HG02759 (cell line): ENCODE measurements at regions not wholly inside any gene's neighbourhood (a gene's known extent, or its start where the extent isn't known, plus 50 kb on each side); places are given as distances from the start of the nearest gene placed in this dataset.

Source experiments
- ATAC-seq: cut with Tn5 transposase; IDR thresholded peaks from one replicate; pipeline ENCODE4 v1.9.1; 2021; ENCODE audit warnings: mild to moderate bottlenecking, moderate library complexity; ENCODE audit not compliant: unreplicated experiment

DNA sequence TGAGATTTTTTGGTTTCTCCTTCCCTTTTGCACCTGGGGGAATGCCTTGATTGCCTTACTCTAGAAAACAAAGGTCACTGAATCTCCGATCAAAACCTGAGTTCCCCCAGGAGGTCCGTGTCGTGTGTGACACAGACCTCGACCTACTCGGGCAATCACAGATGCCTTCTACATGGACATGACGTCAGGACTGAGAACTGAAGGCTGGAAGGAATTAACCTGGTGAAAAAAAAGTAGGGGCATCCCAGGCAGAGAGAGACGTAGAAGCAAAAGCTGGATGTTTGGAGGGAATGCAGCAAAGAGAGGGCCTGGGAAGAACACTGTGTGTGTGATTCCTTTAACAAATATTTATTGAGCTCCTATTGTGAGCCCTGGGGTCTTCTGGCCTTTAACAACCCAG, 178.0 kb downstream of the PRDM2 start:
- ATAC-seq, result no peak

DNA sequence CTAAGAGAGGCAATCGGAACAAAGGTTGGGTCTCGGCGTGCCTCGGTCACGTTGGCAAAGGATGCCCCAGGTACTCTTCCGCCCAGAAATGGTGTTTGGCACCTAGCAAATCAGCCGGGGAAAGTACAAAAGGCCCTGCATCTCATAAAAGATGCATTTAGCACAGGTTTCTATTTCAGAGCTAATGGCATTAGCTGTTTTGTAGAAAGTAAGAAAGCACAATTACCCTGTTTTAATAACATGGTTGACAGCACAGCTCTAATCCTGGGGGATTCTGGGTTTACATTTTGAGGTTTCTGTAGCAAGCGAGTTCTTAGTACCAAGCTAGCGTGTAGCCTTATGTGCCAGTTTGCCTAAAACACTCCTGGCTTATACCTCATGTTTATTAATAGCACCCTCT, 178.5 kb downstream of the PRDM2 start:
- ATAC-seq, result no peak

DNA sequence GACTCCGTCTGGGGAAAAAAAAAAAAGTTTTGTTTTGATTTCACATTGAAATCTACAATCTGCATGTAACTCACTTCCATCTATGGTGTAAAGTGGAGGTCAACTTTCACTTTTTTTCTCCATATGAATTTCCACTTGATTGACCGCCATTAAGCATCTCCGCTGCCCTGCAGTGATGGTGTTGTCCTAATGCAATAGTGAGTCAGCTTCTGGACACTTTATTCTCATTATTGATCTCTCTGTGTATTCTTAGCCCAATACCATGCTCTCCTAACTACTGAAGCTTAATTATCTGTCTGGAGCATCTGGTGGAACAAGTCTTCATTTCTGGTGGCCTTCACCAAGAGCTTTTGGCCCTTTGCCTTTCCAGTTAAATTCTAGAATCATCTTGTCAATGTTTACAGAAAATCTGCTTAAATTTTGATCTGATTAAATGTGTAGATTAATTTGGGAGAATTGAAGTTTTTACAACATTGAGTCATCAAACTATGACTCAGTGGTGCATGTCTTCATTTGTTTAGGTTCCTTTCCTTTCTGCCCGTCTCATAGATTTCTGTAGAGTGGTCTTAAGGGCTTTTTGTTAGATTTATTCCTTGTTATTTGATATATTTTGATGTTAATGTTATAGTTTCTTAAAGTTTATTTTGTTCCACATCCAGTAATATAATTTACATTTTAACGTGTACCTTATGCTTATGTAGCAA, 181.5 kb downstream of the PRDM2 start:
- no peak for ATAC-seq

DNA sequence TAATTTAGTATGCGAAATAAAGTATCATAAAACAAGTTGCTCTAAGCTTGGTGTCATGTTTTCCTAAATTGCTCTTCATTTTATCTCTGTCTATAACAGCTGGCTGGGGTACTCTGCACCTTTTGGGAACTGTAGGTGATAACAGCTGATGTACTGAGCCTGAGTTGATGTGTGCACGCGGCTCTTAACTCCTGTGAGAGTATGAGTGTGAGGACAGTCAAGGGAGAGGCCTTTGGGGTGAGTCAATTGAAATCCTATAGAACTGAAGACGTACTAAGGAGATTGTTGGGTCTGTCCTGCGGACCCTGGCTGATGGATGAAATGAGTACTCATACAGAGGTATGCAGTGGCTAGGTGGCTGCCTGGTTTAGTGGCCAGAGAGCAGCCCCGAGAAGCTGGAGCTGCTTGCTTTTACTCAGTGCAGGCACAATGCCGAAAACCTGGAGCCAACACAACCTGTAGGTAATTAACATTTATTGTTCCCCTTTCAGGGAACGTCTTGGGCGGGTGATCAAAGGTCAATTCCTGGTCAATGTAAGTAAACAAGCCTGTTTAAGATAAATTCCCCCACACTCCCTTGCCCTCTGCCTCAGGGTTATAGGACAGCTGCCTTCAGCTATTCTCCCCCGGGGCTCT, 188.5 kb downstream of the PRDM2 start:
- no peak for ATAC-seq

DNA sequence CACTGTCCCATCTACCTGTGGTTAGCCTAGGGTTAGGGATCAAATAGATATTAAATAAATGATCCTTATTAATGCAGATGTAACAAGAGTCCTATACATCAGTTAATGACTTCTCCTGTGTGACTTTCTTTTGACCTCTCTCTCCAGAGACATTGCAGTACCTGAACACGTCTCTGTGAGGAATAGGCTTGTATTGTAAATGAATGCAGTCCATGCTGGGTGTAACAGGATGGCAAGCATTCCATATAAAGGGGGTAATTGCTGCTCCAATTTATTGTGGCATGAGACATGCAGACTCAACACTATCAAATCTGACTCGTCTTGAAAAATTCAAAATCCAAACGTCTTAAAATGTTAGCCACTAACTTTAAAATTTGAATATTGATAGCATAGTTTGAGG, 189.5 kb downstream of the PRDM2 start:
- no peak for ATAC-seq

DNA sequence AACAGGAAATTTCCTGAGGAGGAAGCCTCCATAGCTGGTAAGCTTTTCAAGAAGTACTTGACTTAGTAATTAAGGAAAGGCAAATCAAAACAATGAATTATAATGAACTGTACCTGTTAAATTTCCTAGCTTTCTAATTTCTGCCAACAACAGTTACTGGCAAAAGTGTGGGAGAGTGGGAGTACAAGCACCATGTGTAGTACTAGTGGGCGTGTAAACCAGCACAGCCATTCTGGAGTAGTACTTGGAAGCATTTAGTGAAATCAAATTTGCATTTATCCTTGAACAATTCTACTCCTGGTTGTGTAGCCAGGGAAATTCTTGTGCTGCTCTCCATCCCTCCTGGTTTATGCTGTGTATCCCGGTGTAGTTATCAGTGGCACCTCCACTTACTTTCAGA, 190.8 kb downstream of the PRDM2 start:
- ATAC-seq, result no peak

DNA sequence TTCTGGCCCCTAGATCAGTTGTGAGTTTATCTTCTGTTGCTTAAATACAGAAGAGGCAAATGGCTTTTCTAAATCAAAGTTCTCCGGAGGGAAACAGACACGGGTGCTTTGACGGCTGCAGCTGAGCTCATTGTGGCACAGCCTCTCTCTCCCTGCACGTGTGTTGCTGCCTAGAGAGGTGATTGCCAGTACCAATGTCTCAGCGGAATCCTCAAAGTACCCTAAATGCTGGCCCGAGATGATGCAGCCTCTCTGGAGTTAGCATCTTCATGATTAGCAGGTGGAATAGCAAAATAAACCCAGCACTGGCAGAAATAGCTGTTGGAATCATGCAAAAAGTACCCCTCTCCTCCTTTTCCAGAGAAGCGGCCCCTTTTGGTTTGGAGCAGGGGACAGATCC, 192.2 kb downstream of the PRDM2 start:
- no peak for ATAC-seq

DNA sequence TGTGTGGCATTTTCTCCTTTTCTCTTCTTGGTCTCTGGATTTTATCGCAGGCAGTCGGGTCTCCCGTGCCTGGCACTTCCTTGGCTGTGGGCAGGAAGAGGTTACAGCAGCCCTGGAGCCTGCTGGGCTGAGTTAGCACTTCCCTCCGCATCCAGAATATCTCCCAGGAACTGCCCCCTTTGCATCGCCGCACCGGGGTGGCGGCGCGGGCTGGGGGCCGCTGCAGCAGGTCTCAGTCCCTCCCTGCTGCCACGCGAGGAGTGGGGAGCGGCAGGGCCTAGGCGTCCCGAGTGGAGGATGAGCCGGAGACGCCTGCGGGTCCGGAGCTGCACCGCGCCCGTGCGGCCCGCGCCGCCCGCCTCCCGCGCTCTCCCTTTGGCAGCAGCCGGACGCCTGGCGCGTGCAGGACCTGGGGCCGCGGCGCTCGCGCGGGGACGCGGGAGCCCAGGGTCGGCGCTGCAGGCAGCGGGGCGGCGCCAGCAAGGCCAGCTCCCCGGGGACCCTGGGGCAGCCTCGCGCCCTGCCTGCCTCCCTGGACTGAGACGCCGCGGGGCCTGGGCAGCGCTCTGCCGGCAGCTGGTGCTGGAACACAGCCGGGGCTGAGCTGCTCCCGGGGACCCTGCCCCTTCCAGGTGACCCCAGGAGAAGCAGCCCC, 192.8 kb downstream of the PRDM2 start:
- ATAC-seq, result no peak

DNA sequence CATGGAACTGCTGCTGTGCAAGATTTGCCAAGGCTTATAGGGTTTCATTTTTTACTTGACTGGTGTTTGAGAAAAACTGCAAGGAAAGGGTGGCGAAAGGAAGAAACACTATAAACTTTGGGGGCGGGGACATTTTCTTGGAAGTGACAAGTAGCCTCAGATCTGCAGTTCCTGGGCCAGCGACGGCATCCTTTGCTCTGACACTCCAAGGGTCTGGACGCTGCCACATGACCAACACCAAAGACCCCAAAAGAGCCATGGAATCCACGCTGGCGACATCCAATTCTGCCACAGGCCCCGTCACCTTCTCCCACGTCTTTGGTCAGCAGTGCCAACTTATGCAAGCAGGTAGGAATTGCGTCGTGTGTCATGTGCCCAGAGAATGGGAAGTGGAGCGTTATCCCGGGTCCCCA, 193.4 kb downstream of the PRDM2 start:
- no peak for ATAC-seq

DNA sequence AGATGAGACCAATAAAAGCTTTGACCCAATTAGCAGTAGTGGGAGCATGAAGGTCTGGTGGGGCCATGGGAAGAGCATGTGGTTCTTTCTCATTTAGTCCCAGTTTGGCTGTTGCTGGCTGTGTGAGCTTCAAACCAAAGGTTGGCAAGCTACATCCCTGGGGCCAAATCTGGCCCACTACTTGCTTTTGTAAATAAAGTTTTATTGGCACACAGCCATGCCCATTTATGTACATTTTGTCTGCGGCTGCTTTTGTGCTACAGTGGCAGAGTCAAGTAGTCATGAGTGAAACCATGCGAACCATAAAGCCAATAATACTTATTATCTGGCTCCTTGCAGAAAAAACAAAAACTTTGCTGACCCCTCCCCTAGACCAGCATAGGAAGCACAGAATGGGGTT, 196.9 kb downstream of the PRDM2 start:
- ATAC-seq, result no peak

DNA sequence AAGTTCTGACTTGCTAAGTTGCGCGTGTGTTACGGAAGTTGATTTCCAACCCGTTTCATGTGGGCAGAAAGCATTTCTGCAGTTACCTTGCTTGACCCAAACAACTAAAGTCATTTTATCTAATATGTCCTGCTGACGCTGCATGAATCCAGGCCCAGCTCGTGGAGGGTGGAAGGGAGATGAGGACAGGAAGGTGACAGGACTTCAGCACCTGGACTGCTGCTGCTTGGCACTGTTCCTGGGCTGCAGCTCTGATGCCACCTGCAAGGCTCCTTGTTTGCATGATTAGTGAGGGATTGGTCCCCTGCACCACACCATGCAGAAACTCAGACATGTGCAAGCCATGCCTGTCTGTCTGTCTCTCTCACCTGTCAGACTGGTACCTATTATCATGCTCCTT, 198.4 kb downstream of the PRDM2 start:
- no peak for ATAC-seq

DNA sequence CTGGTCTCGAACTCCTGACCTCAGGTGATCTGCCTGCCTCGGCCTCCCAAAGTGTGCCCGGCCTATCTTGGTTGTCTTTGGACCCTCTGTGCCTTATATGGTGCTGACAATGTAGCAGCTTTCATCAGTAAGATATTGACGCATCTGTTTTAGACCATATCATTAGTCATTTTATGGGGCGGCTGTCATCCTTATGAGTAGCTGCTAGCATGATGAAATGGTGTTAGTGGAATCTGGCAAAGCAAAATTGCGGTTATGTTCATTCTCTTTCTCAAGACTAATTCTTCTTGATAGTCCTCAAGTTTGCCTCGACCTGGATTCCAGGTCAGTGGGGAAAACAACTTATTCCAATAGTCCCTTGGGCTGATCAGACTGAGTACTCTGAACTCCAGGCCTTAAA, 199.9 kb downstream of the PRDM2 start:
- no peak for ATAC-seq

DNA sequence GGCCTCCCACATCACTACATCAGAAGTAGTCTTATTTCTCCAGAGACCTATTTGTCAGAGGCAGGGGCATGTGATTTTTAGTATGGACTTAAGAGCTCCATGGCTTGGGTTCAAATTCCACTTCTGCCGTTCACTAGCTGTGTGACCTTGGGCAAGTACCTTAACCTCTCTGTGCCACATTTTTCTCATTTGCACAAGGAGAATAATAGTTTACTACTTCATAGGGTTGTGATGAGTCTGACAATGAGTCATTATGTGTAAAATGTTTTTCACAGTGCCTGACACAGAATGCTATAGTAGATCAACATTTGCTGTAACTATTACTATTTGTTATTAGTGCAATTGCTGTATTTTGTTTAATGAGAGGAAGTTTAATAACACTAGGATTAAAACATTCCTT, 200.6 kb downstream of the PRDM2 start:
- no peak for ATAC-seq

DNA sequence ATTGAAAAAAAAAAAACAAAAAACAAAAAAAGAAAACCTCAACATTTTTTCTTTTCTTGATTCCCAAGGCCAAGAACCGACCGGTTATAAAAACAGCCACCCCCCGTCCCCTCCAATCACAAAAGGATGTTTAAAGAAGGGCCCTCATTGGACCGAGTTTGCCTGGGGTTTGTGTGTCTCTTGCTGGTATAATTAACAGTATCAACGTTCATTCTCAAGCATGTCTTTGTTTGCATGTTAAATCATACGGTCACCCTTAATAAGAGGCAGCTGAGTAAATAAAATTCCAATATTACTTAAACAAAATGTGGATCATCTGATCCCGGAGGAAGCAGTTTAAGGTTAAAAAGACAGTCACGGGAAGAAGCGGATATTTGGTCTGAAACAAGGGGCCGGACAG, 201.1 kb downstream of the PRDM2 start:
- no peak for ATAC-seq

DNA sequence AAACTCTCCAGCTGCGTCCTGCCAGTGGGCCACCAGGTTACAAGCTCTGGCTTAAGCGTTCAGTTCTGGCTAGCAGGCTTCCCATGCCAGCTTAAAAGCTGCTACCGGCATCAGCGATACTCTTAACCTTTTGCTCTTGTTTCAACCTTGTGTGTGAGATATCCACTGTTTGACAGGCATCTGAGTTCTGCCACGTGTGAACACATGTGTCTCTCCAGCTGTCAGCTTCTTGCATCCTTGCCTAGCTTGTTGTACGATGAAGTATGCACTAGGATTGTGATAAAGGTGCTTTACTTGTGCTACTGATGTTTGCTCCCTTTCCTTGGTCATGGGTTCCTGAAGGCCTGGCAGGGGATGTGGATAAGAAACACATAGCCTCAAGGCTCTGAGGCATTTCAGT, 201.6 kb downstream of the PRDM2 start:
- no peak for ATAC-seq

DNA sequence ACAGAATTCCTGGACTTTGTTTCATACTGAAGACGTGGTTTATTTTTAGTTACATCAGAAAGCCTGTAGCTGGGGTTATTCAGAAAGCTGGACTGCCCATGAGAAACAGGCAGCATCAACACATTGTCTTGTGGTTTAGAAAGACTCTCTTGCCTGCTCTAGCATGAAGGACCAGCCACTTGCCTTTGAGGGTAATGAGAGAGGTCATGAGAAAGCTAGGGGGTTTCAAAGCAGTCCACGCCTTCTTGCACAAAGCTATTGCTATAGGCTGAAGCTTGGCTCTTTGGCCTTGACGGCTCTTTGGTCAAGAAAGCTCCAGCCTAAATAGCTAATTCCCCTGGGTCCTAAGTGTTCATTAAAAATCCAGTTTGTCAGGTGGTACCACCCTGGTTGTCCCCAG, 208.1 kb downstream of the PRDM2 start:
- peak; percentile 88 for ATAC-seq

DNA sequence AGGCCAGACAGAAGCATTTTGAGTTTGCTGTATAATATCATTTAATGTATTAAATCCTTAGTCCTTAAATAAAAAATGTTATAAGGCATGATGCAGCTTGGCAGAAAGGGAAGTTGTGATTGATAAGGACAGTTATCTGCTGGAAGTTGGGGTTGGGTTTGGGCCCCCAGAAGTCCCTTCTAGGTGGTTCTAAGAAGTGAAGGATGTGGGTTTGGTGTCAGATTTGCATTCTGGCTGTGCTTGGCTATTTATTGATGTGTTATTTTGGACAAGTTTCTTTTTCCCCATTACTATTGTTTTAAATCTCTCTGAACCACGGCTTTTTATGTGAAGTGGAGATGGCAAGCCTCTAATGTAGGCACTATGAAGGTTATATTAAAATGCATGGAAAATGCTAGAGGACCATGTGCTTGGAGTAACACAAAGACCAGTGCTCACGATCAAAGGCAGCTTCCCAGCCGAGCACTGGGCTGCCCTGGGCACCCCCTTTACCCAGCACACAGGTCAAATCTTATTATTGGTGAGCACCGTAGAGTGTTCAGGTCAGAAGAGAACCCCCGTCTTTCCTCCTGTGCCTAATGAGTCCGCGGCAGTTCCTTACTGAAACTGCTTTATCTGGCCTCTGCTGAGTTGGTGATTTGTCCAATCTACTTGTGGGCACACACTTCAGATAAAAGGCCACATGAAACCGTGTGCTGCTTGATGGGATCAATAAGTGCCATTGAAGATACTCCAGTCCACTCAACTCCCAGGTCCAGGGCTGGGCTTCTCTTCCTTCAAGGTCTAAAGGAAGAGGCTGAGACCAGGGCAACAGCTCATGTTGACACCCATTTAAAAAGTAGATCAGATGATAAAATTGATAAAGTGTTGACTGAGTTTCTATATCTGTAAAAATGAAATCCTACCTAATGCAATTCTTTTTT, 212.0 kb downstream of the PRDM2 start:
- no peak for ATAC-seq

DNA sequence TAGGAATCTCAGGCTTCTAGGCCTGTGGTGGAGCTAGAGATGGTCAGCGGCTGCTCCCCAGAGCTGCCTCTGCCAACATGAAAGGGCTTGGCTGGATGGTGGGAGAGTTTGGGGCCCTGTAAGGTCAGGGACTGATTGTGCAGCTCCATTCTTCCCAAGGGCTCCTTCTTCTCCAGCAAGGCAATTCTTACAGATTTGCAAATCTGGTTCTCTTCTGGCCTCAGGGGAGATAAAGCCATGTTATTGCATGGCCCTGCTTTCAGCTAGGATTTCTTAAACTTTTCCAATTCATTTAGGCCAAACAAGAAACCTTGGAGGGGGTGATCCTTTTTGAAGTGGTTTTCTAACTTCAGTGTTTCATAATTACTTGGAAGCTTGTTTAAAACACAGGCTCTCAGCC, 213.4 kb downstream of the PRDM2 start:
- no peak for ATAC-seq

DNA sequence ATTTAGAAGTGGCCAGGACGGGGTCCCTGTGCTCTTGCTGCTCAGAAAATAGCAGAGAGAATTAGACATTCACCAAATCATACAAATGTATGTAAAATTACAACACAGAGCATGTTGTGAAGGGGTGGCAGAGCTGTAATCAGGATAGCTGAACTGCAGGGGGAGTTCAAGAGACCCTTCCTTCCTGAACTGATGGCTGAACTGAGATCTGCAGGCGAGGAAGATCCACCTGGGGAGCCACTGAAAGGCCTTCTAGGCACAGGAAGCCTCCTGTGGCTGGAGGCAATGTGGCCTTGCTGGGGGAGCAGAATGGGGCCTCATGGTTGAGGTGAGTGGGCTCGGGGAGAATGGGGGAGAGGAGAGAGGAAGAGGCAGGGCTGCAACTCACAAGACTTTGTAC, 216.5 kb downstream of the PRDM2 start:
- no peak for ATAC-seq

DNA sequence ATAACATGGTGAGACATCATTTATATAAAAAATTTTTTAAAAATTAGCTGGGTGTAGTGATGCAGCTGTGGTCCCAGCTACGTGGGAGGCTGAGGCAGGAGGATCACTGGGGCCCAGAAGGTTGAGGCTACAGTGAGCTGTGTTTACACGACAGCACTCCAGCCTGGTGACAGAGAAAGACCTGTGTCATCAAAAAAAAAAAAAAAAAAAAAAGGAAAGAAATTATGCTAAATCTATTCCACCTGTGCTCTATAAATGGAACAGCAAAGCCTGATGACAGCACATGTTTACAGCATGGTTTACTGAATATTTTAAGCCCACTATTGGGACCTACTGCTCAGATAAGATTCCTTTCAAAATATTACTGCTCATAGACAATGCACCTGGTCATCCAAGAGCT, 217.6 kb downstream of the PRDM2 start:
- no peak for ATAC-seq

DNA sequence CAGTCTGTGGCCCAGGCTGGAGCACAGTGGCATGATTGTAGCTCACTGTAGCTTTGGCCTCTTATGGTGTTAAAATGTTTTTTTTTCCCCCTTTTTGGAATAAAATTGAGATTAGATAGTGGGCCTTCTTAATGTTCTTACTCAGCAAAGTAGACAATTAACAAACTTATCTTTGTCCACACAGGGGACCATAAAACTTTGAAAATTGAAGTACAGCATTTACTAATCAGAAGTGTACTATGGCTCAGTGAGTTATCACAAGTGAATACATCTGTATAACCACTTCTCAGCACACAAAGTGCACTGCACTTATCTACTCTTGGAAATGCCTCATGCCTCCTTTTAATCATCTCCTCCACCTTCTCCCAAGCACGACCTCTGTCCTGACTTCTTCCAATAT, 218.9 kb downstream of the PRDM2 start:
- ATAC-seq, result no peak
